ENCODE measurements at regions not wholly inside any gene's neighbourhood (a gene's known extent, or its start where the extent isn't known, plus 50 kb on each side); places are given as distances from the start of the nearest gene placed in this dataset.

GRCh38 chr3:74880237-74880636, 265.8 kb upstream of the CNTN3 start:
- no peak overlapping the region for H2BK5ac ChIP-seq (ENCODE audit: low read depth, low read length)

More at GRCh38 chr3:74880237-74880636, 265.8 kb upstream of the CNTN3 start:
- Histone ChIP-seq H2AFZ (ENCODE audit: low read length) (no peak overlapping the region), H3K4me3 (ENCODE audit: extremely low read depth in 1 of 4, insufficient read depth in 2 of 4, low read depth in 3 of 4, low read length in 4 of 4) (no peak overlapping the region), H3K79me1 (ENCODE audit: low read depth, low read length) (no peaks in the 10 kb centered on the region), H3K23ac (ENCODE audit: insufficient read length) (no peak overlapping the region), H4K20me1 (replicated peaks in 1 of 2; ENCODE audit: control insufficient read depth in 1 of 2, insufficient read depth in 2 of 2, low read length in 2 of 2) (peaks cover 0 to 1% of the 10 kb centered on the region in 2 experiments), H3K36me3 (ENCODE audit: control insufficient read depth in 2 of 4, insufficient read depth in 4 of 4, low read length in 3 of 4) (no peaks in the 10 kb centered on the region), H3K4me1 (replicated peaks in 1 of 4; ENCODE audit: control insufficient read depth in 3 of 4, insufficient read depth in 4 of 4, low read length in 3 of 4) (no peaks in the 10 kb centered on the region), H4K91ac (replicated peaks; ENCODE audit: insufficient read length, low read length) (no peak overlapping the region), H3K4me2 (ENCODE audit: insufficient read depth in 1 of 2, low read depth in 2 of 2, low read length in 2 of 2) (no peak overlapping the region), H2BK12ac (ENCODE audit: low read depth, low read length) (no peak overlapping the region), H3K4ac (replicated peaks; ENCODE audit: insufficient read length, low read depth, low read length) (no peak overlapping the region), H3K23me2 (ENCODE audit: low read depth, low read length) (no peaks in the 10 kb centered on the region), H2BK120ac (replicated peaks; ENCODE audit: low read depth, low read length) (no peak overlapping the region), H3K9me3 (ENCODE audit: insufficient read depth in 2 of 2, low read depth in 1 of 2, low read length in 1 of 2) (no peaks in the 10 kb centered on the region), H4K8ac (ENCODE audit: extremely low read depth, insufficient read depth, low read length) (no peak overlapping the region), H3K56ac (replicated peaks; ENCODE audit: insufficient read length, low read depth, low read length) (no peak overlapping the region), H2AK5ac (ENCODE audit: low read depth, low read length) (no peak overlapping the region), H3K9ac (replicated peaks in 1 of 4; ENCODE audit: extremely low read depth in 1 of 4, low read depth in 3 of 4, low read length in 3 of 4) (no peak overlapping the region), H3K79me2 (ENCODE audit: control insufficient read depth in 1 of 2, insufficient read depth in 2 of 2, low read length in 2 of 2) (no peaks in the 10 kb centered on the region), H3K18ac (ENCODE audit: extremely low read depth, low read length) (no peak overlapping the region), H3K14ac (ENCODE audit: insufficient read length) (no peak overlapping the region), H3K27me3 (replicated peaks in 1 of 4; ENCODE audit: control insufficient read depth in 3 of 4, extremely low read depth in 1 of 4, insufficient read depth in 3 of 4, low read length in 3 of 4) (no peaks in the 10 kb centered on the region), H2BK15ac (ENCODE audit: low read length) (no peak overlapping the region), H2BK20ac (ENCODE audit: low read length) (no peak overlapping the region), H3K27ac (ENCODE audit: low read depth, low read length) (no peak overlapping the region), H4K5ac (ENCODE audit: insufficient read length, low read depth, low read length) (no peak overlapping the region)
- FAIRE-seq, result no peak
- WGBS, 2 experiments (ENCODE audit: extremely low coverage in 1 of 2, insufficient coverage in 1 of 2, insufficient read length in 1 of 2, insufficient replicate concordance in 2 of 2, low coverage in 1 of 2, low lambda C conversion rate in 2 of 2, missing lambda C conversion rate in 1 of 2), result 71% methylated on average over 1 of the region's 1 CpG; no CpG with 5 or more reads in 1 of the 2 experiments
- CTCF ChIA-PET (ENCODE audit: partially characterized antibody), result no interaction called here
- TF ChIP-seq PHF8 (conservative IDR thresholded peaks at IDR 0.05; ENCODE audit: low read depth, low read length) (no peak), BACH1 (IDR thresholded peaks at IDR 0.05; ENCODE audit: low read length) (no peak), SIX5 (IDR thresholded peaks at IDR 0.05; ENCODE audit: low read depth, low read length) (no peak), FOSL1 (IDR thresholded peaks at IDR 0.05; ENCODE audit: insufficient read depth, low read depth, low read length) (no peak), SAP30 (IDR thresholded peaks at IDR 0.05; ENCODE audit: insufficient read depth, insufficient replicate concordance, low read length) (no peak), MAX (IDR thresholded peaks at IDR 0.05) (no peak), SP1 (IDR thresholded peaks at IDR 0.05; ENCODE audit: low read depth, low read length) (no peak), EZH2 (IDR thresholded peaks at IDR 0.05; ENCODE audit: low read depth, low read length, severe bottlenecking) (no peak), ATF3 (IDR thresholded peaks at IDR 0.05; ENCODE audit: insufficient read depth, low read depth, low read length) (no peak)
- POLR2A ChIA-PET (ENCODE audit: partially characterized antibody), result no interaction called here
- no peak for DNase-seq (ENCODE audit: low read depth in 1 of 2, low spot score in 2 of 2)
